ENCODE measurements at regions not wholly inside any gene's neighbourhood (a gene's known extent, or its start where the extent isn't known, plus 50 kb on each side); places are given as distances from the start of the nearest gene placed in this dataset.

DNA sequence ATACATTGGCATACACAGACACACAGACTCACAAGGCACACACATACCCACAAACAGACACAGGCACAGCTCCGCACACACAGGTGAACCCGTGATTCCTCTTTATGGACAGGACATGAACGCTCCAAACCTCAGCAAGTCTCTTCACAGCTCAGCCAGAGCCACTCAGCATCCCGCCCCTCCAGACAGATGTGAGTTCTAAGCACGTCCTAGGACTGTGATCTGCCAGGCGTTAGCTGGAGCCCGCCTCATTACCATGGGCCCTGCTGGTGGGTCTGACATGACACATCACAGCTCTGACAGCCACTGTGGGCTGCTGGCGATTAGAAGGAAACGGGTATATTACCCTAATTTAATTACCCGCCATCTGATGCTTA lies 176.7 kb upstream of the PPP2R2D start:
- 0 out of 2 replicates have a peak, but pooled peaks have one; percentile 11 for TF ChIP-seq GATA2 (IDR thresholded peaks at IDR 0.05; ENCODE audit: low read depth, low read length)
- TF ChIP-seq GATA3 (IDR thresholded peaks at IDR 0.05; ENCODE audit: low read depth, low read length), result no peak

Measured in SH-SY5Y (cell line).